ENCODE measurements at regions not wholly inside any gene's neighbourhood (a gene's known extent, or its start where the extent isn't known, plus 50 kb on each side); places are given as distances from the start of the nearest gene placed in this dataset.

- TF ChIP-seq POLR2A (IDR thresholded peaks at IDR 0.05) (no peak), CTCF (IDR thresholded peaks at IDR 0.05) (no peak), EP300 (IDR thresholded peaks at IDR 0.05) (no peak)
Measured at GRCh38 chr4:19592391-19592790, 659.3 kb upstream of the SLIT2 start.

Data from sigmoid colon (tissue), 4 donors.